Left renal cortex interstitium (tissue), 4 donors: ENCODE measurements at regions not wholly inside any gene's neighbourhood (a gene's known extent, or its start where the extent isn't known, plus 50 kb on each side); places are given as distances from the start of the nearest gene placed in this dataset.

Experiments
- DNase-seq, 4 donors: peaks; one replicate each; pipeline ENCODE4 v3.0.0-alpha.2; 2013; ENCODE audit warnings: low read depth in 4 of 4, low spot score in 2 of 4, missing footprints in 1 of 4

- DNase-seq, result no peak
Observed at GRCh38 chr18:26621161-26622026, 73.0 kb upstream of the KCTD1 start.

- no peak for DNase-seq
Observed at GRCh38 chr18:26619350-26619749, 71.0 kb upstream of the KCTD1 start.

- no peak for DNase-seq
Observed at GRCh38 chr18:26618135-26618534, 69.8 kb upstream of the KCTD1 start.

- no peak for DNase-seq
Observed at GRCh38 chr18:26617151-26617554, 68.8 kb upstream of the KCTD1 start.

GRCh38 chr18:26614374-26614773, 66.0 kb upstream of the KCTD1 start:
- DNase-seq, result no peak
